Uterus (tissue), 2 donors: ENCODE measurements at regions not wholly inside any gene's neighbourhood (a gene's known extent, or its start where the extent isn't known, plus 50 kb on each side); places are given as distances from the start of the nearest gene placed in this dataset.

Experiments
- CTCF ChIP-seq, 4 experiments: fragments of 200-600 bp in 2 of 4; fragments of 450-650 bp in 2 of 4; sonication (generic) in 2 of 4; IDR thresholded peaks; one replicate each; pipeline ENCODE4 v1.5.1; 2016 to 2019; ENCODE audit warnings: antibody characterized with exemption in 4 of 4, mild to moderate bottlenecking in 2 of 4, moderate library complexity in 1 of 4
- POLR2A ChIP-seq, 2 donors: fragments of 450-650 bp; IDR thresholded peaks; one replicate each; pipeline ENCODE4 v1.6.1; 2016; ENCODE audit warnings: antibody characterized with exemption in 2 of 2, mild to moderate bottlenecking in 1 of 2, moderate library complexity in 1 of 2

GRCh38 chr13:90535421-90535820 lies 812.1 kb upstream of the MIR17HG start:
- TF ChIP-seq CTCF (IDR thresholded peaks at IDR 0.05): no peak
- no peak for TF ChIP-seq POLR2A (IDR thresholded peaks at IDR 0.05)
